IPS-20b (cell line): ENCODE measurements at regions not wholly inside any gene's neighbourhood (a gene's known extent, or its start where the extent isn't known, plus 50 kb on each side); places are given as distances from the start of the nearest gene placed in this dataset.
A peak's percentile ranks its signal among the peaks of the same experiment; 100 is the strongest.

Experiments
- H3K27ac ChIP-seq: one replicate; pipeline ENCODE4 v1.5.1; 2013; ENCODE audit warnings: low read length
- H3K27me3 ChIP-seq: 2 replicates; pipeline ENCODE4 v1.6.1; 2013; ENCODE audit warnings: mild to moderate bottlenecking, low read length, inconsistent platforms; ENCODE audit not compliant: insufficient read depth
- H3K36me3 ChIP-seq: 2 replicates; pipeline ENCODE4 v1.6.1; 2013; ENCODE audit warnings: low read depth, mild to moderate bottlenecking, inconsistent platforms, low read length, moderate library complexity; ENCODE audit not compliant: insufficient read depth
- H3K4me1 ChIP-seq: 2 replicates; pipeline ENCODE4 v1.6.1; 2013; ENCODE audit warnings: mild to moderate bottlenecking, control low read depth, inconsistent platforms, low read length, moderate library complexity; ENCODE audit not compliant: insufficient read depth
- H3K4me3 ChIP-seq: 2 replicates; pipeline ENCODE4 v1.5.1; 2013; ENCODE audit warnings: mild to moderate bottlenecking, low read length, inconsistent platforms
- H3K9ac ChIP-seq: 2 replicates; pipeline ENCODE4 v1.6.1; 2013; ENCODE audit warnings: low read depth, mild to moderate bottlenecking, inconsistent platforms, low read length, moderate library complexity
- H3K9me3 ChIP-seq: 2 replicates; pipeline ENCODE4 v1.6.1; 2013; ENCODE audit warnings: mild to moderate bottlenecking, low read depth, low read length, inconsistent platforms; ENCODE audit not compliant: insufficient read depth

DNA sequence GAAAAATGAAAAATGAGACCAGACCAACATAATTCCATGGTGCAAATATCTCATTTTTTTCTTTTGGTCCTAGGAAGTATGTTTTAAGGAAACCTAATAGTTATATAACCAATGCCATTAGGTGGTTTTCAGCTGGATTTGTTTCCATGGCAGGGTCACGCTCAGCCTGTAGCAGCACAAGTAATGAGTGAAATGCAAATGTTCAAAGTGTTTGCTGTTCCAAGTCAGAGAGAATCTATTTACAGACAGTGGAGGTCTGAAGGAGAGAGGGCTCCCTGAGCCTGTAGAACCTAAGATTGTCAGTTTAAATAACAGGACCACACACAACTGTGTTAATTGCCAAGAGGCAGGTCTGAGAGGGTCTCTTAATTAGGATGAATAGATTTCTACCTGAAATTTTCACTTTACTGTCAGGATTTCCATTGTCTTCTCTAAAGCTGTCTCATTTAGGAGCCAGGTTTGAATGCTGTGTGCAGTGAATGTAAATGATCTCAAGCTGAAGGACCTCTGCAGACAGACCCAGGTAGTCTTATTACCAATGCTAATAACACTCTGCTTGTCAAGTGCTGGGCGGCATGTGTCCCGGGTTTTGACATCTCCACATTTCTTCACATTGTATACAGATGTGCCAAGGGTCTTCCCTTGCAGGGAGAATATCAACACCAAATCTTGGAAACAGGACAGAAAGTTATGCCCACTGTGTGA, 317.3 kb upstream of the NECTIN3 start:
- no peak overlapping the region for H3K9ac ChIP-seq
- peaks cover 25% of the 10 kb centered on the region for H3K4me1 ChIP-seq
- no peaks in the 10 kb centered on the region for H3K27me3 ChIP-seq
- no peak overlapping the region for H3K4me3 ChIP-seq
- no peak overlapping the region for H3K27ac ChIP-seq
- H3K36me3 ChIP-seq, result no peaks in the 10 kb centered on the region
- H3K9me3 ChIP-seq, result no peaks in the 10 kb centered on the region

- H3K27me3 ChIP-seq, result no peaks in the 10 kb centered on the region
- H3K9me3 ChIP-seq, result no peaks in the 10 kb centered on the region; the same call in 1 of the 2 replicates
- peak overlapping the region; percentile 9; the same call in 1 of the 2 replicates for H3K4me3 ChIP-seq
- H3K9ac ChIP-seq, result no peak overlapping the region; the same call in 1 of the 2 replicates
- no peaks in the 10 kb centered on the region for H3K36me3 ChIP-seq
- peaks cover 25% of the 10 kb centered on the region for H3K4me1 ChIP-seq
- no peak overlapping the region for H3K27ac ChIP-seq
These were observed 316.3 kb upstream of the NECTIN3 start for GRCh38 chr3:110755345-110755744.

GRCh38 chr3:110756705-110757104, 314.9 kb upstream of the NECTIN3 start:
- H3K36me3 ChIP-seq, result no peaks in the 10 kb centered on the region
- H3K27ac ChIP-seq, result no peak overlapping the region
- H3K4me1 ChIP-seq, result peaks cover 25% of the 10 kb centered on the region
- no peak overlapping the region for H3K4me3 ChIP-seq
- no peaks in the 10 kb centered on the region for H3K27me3 ChIP-seq
- no peak overlapping the region for H3K9ac ChIP-seq
- H3K9me3 ChIP-seq, result no peaks in the 10 kb centered on the region; the same call in 1 of the 2 replicates

DNA sequence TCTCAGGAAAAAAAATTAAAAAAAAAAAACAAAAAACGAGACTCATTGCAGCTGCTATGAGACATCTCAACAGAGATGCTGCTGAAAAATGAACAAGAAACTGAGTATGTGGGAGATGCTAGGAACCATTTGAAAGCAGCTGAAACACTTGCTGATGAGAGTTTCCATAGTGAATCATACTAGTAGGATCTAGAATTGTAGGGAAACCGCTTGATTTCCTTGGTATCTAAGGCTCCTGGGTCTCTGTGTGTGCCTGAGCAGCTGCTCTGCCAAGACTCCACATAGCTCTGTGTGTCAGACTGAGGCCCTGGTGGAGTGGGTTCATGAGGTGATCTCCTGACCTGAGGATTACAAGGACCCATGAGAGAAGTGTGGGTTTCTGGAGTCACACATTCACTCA, 313.4 kb upstream of the NECTIN3 start:
- peaks cover 21% of the 10 kb centered on the region; the same call in 1 of the 2 replicates for H3K4me1 ChIP-seq
- H3K27ac ChIP-seq, result no peak overlapping the region
- no peaks in the 10 kb centered on the region for H3K27me3 ChIP-seq
- H3K9ac ChIP-seq, result no peak overlapping the region
- no peaks in the 10 kb centered on the region for H3K36me3 ChIP-seq
- no peaks in the 10 kb centered on the region; the same call in 1 of the 2 replicates for H3K9me3 ChIP-seq
- H3K4me3 ChIP-seq, result no peak overlapping the region

DNA sequence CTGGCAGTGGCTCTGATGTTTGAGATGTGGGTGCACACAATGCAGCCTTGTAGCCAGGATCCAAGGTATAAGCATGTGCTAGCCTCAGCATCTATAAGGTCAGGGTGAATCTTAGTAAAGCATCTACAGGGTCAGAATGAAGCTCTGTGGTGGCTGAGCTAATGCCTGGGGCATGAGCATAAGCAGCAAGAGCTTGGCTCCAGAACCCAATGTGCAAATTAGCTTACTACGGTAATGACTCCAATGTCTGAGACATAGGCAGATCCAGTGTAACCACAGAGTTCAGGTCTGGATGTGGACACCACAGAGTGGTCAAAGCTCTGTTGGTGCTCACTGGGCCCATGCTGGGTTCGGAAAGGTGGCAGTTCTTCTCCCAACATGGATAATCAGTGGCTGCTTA, 304.5 kb upstream of the NECTIN3 start:
- H3K36me3 ChIP-seq, result no peaks in the 10 kb centered on the region
- H3K9me3 ChIP-seq, result peaks cover 13% of the 10 kb centered on the region; the same call in 1 of the 2 replicates
- H3K27ac ChIP-seq, result no peak overlapping the region
- H3K27me3 ChIP-seq, result no peaks in the 10 kb centered on the region
- H3K4me3 ChIP-seq, result no peak overlapping the region
- H3K4me1 ChIP-seq, result no peaks in the 10 kb centered on the region
- no peak overlapping the region for H3K9ac ChIP-seq

- no peak overlapping the region for H3K4me3 ChIP-seq
- H3K36me3 ChIP-seq, result no peaks in the 10 kb centered on the region
- no peaks in the 10 kb centered on the region for H3K4me1 ChIP-seq
- H3K9ac ChIP-seq, result no peak overlapping the region
- H3K9me3 ChIP-seq, result peaks cover 13% of the 10 kb centered on the region; the same call in 1 of the 2 replicates
- H3K27me3 ChIP-seq, result no peaks in the 10 kb centered on the region
- H3K27ac ChIP-seq, result no peak overlapping the region
These were observed 303.8 kb upstream of the NECTIN3 start for GRCh38 chr3:110767838-110768237.

GRCh38 chr3:110773413-110773954, 298.1 kb upstream of the NECTIN3 start:
- H3K9me3 ChIP-seq, result peaks cover 6% of the 10 kb centered on the region; the same call in 1 of the 2 replicates
- H3K4me3 ChIP-seq, result no peak overlapping the region
- H3K4me1 ChIP-seq, result peaks cover 9% of the 10 kb centered on the region
- H3K36me3 ChIP-seq, result no peaks in the 10 kb centered on the region
- no peak overlapping the region for H3K27ac ChIP-seq
- no peaks in the 10 kb centered on the region for H3K27me3 ChIP-seq
- H3K9ac ChIP-seq, result no peak overlapping the region

GRCh38 chr3:110774496-110775265, 296.9 kb upstream of the NECTIN3 start:
- no peak overlapping the region for H3K9ac ChIP-seq
- no peak overlapping the region for H3K4me3 ChIP-seq
- no peaks in the 10 kb centered on the region for H3K36me3 ChIP-seq
- no peaks in the 10 kb centered on the region for H3K27me3 ChIP-seq
- H3K27ac ChIP-seq, result no peak overlapping the region
- peaks cover 9% of the 10 kb centered on the region for H3K4me1 ChIP-seq
- no peaks in the 10 kb centered on the region for H3K9me3 ChIP-seq

- Histone ChIP-seq H3K27me3 (no peaks in the 10 kb centered on the region), H3K4me3 (no peak overlapping the region), H3K4me1 (peaks cover 3% of the 10 kb centered on the region; the same call in 1 of the 2 replicates), H3K36me3 (no peaks in the 10 kb centered on the region), H3K9me3 (no peaks in the 10 kb centered on the region), H3K9ac (no peak overlapping the region), H3K27ac (no peak overlapping the region)
These were observed 292.0 kb upstream of the NECTIN3 start for GRCh38 chr3:110779581-110779980.

- no peak overlapping the region for H3K4me3 ChIP-seq
These were observed 288.1 kb upstream of the NECTIN3 start for GRCh38 chr3:110783541-110783940.

DNA sequence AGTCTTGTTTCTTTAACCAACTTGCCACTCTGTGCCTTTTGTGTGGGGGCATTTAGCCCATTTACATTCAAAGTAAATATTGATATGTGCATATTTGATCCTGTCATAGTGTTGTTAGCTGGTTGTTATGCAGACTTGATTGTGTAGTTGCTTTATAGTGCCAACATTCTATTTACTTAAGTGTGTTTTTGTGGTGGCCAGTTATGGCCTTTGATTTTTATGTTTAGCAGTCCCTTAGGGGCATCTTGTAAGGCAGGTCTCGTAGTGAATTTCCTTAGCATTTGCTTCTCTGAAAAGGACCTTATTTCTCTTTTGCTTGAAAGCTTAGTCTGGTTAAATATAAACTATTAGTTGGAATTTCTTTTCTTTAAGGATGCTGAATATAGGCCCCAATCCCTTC, 282.8 kb upstream of the NECTIN3 start:
- H3K9me3 ChIP-seq, result peaks cover 5% of the 10 kb centered on the region; the same call in 1 of the 2 replicates
- H3K36me3 ChIP-seq, result no peaks in the 10 kb centered on the region
- no peak overlapping the region for H3K4me3 ChIP-seq
- H3K9ac ChIP-seq, result no peak overlapping the region
- no peak overlapping the region for H3K27ac ChIP-seq
- no peaks in the 10 kb centered on the region for H3K27me3 ChIP-seq
- H3K4me1 ChIP-seq, result no peaks in the 10 kb centered on the region

More at GRCh38 chr3:110783541-110783940, 288.1 kb upstream of the NECTIN3 start:
- Histone ChIP-seq H3K36me3 (no peaks in the 10 kb centered on the region), H3K9ac (no peak overlapping the region), H3K27me3 (no peaks in the 10 kb centered on the region), H3K9me3 (peaks cover 5% of the 10 kb centered on the region; the same call in 1 of the 2 replicates), H3K27ac (no peak overlapping the region), H3K4me1 (peaks cover 3% of the 10 kb centered on the region; the same call in 1 of the 2 replicates)
